Caki2 (cell line): ENCODE measurements at regions not wholly inside any gene's neighbourhood (a gene's known extent, or its start where the extent isn't known, plus 50 kb on each side); places are given as distances from the start of the nearest gene placed in this dataset.

Experiments used
- DNase-seq: peaks from one replicate; pipeline ENCODE4 v3.0.0-alpha.2; 2015; ENCODE audit warnings: low read depth
- in situ Hi-C: cut with HindIII; loops from 2 replicates; pipeline ENCODE4 v1.10.0; 2016; ENCODE audit warnings: low sequenced_read_pairs, low pct_unique_long_range_greater_than_20kb, mixed read lengths

DNA sequence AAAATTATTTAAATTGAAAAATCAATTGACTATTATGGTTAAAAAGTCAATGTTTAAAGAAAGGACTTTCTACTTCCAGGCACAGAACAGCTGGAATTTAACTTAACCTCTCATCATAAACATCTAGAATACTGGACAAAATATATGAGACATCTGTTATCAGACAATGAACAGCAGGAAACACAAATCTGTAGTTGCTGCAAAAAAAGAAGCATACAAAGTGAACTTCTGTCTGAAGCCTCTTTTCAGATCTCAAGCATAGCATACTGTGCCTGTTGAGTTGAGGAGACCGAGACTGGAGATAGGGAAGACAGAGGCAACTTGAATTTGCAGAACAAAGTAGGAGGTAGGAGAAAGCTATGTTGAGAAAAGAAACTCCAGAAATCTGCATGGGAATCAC lies 140.0 kb upstream of the CBLB start:
- DNase-seq, result no peak
- in situ Hi-C loops, result no loop called here

- in situ Hi-C loops, result no loop called here
- DNase-seq, result no peak
Observed at GRCh38 chr3:106010829-106011228, 142.0 kb upstream of the CBLB start.

- in situ Hi-C loops, result no loop called here
- DNase-seq, result no peak
Observed at GRCh38 chr3:106013971-106014370, 145.2 kb upstream of the CBLB start.

DNA sequence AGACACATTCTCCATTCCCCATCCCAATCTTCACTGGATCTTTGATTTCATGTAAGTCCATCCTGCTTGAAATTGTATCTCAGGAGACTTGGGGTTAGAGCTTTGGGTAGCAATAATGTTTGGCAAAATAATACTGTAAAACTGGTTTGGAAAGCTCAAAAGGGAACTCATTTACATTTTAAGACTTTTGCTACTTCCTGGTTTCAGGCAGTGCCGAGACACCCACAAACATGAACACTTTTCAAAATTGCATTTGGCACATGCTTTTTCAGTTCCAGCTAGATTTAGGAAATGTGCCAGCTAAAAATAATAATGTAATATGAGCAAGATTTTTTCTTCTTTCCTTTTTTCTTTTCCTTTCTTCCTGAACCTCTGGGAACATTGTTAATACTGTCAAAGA lies 145.7 kb upstream of the CBLB start:
- in situ Hi-C loops, result no loop called here
- DNase-seq, result no peak

DNA sequence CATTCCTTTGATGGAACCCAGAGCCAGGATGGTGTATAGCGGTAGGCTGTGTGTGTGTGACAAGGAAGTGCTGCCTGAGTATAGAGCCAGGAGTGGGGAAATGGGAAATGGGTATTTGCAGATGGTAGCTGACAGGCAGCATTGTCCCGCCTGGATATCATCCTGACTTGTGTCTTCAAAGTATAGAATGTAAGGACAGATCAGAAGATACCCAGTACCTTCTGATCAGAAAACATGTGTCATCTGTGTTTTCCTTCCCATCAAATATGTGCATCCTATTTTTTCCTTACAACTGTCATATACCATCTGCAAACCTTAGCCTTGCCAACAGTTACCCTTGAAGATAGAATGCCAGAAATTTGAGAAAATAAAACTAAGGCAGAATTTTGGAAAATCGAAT lies 146.2 kb upstream of the CBLB start:
- no peak for DNase-seq
- in situ Hi-C loops, result no loop called here

- in situ Hi-C loops, result no loop called here
Observed at GRCh38 chr3:106018102-106018501, 149.3 kb upstream of the CBLB start.

DNA sequence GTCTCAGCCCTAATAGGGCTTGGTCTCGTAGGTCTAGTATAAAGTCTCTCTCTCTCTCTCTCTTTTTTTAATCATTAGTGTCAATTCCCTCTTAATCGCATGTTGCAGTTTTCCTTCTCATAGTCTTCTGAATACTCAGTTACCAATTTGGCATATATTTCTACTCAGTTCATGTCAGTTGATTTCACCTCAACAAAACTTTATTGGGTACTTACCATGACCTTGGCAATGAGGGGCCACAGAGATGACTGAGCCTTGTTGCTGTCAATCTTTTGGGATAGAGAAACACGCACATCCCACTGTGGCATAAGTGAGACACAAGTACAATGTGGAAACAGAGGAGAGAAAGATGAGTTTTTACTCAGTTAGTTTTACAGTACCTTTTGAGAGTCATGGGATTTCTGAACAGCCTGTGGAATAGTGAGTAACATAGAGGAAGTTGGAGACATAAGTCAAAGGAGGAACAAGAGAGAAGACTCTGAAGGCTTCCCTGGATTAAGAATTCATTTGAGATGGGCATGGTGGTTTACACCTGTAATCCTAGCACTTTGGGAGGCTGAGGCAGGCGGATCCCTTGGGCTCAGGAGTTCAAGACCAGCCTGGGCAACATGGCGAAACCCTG lies 150.2 kb upstream of the CBLB start:
- no peak for DNase-seq
- in situ Hi-C loops, result no loop called here

More at GRCh38 chr3:106018102-106018501, 149.3 kb upstream of the CBLB start:
- no peak for DNase-seq

- no peak for DNase-seq
- in situ Hi-C loops, result no loop called here
Observed at GRCh38 chr3:106022913-106023312, 154.1 kb upstream of the CBLB start.

- no peak for DNase-seq
- in situ Hi-C loops, result no loop called here
Observed at GRCh38 chr3:106025151-106025722, 156.4 kb upstream of the CBLB start.

GRCh38 chr3:106029954-106030626 lies 161.3 kb upstream of the CBLB start:
- no peak for DNase-seq
- in situ Hi-C loops, result no loop called here

GRCh38 chr3:106030627-106030963 lies 161.8 kb upstream of the CBLB start:
- DNase-seq, result no peak
- in situ Hi-C loops, result no loop called here

DNA sequence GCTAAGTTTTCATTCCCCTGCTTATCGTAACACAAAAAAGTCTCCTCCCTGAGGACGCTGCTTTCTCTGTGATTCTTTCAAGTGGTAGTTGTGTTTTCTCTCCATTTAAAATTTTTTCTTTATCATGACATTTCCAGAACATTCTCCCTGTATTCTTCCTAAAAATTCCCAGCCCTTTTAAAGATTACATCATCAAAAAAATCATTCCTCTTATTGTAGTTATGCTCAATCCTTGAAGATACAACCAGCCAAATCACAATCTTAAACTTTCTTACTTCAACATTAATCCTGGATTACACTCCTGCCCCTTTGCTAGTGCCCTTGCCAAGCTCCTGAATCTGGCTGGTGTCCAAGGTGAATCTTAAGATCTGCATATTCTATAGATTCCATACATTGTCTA lies 163.7 kb upstream of the CBLB start:
- in situ Hi-C loops, result no loop called here
- DNase-seq, result no peak

DNA sequence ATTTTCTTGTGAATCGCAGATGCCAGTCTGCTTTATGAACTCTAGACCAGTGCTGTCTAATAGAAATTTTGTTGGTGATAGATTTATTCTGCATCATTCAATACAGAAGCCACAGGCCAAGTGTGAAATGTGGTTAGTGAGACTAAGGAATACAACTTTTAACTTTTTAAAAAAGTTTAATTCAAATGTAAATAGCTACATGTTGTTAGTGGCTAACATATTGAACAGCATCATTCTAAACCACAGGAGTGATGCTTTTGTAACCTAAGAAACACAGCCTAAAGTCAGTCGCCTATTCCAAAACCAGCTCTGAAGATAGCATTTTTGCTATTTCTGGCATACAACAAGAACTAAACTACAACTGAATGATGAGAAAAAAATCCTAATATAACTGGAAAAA lies 164.8 kb upstream of the CBLB start:
- DNase-seq, result no peak
- in situ Hi-C loops, result no loop called here

- in situ Hi-C loops, result no loop called here
- no peak for DNase-seq
Observed at GRCh38 chr3:106034313-106034712, 165.5 kb upstream of the CBLB start.

DNA sequence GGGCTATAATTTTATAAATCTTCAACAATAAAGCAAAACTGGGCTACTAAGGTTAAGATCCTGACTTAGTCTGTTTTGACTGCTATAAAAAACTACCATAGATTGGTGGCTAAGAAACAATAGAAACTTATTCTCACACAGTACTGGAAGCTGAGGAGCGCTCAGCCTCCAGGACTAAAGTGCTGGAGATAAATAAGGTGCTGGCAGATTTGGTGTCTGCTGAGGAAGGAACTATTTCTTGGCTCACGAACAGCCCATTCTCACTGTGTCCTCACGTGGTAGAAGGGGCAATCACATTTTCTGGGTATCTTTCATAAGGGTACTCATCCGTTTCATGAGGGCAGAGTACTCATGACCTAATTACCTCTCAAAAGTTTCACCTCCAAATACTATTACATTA lies 166.8 kb upstream of the CBLB start:
- DNase-seq, result no peak
- in situ Hi-C loops, result no loop called here

DNA sequence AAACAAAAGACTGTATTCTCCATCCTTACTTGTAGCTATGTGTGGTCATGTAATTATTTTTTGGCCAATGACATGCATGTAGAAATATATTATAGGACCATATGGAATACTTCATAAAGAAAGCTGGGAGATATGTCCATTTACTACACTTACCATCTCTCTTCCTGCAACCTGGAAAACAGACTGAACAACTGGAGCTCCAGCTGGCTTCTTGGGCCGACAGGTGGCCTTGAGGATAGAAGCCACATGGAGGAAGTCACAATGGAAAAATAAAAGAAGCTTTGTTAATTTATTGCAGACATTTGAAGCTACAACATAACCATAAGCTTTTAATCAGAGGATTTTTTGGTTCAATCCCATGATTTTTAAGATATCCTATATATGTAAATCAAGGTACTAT lies 167.9 kb upstream of the CBLB start:
- in situ Hi-C loops, result no loop called here

DNA sequence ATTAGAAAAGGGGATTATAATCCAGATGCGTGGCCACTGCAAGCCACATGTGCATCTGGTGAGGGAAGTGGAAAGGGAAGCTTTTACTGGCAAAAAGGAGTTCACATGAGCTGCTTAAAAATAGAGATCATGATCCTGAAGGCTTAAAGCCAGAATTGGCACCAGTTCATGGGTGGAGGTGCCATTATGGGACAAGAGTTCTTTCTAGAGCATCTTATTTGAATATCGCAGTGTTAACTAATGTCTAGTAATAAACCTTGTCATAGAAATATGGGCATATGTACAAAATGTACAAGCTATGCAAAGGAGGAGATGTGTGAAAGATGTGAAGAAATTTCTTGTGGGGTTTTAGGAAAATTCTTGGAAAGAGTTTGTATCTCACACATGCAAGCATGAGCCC lies 178.4 kb upstream of the CBLB start:
- in situ Hi-C loops, result no loop called here
- no peak for DNase-seq

More for the DNA sequence above, 167.9 kb upstream of the CBLB start:
- no peak for DNase-seq

- in situ Hi-C loops, result no loop called here
- DNase-seq, result no peak
Observed at GRCh38 chr3:106048946-106049481, 180.2 kb upstream of the CBLB start.

DNA sequence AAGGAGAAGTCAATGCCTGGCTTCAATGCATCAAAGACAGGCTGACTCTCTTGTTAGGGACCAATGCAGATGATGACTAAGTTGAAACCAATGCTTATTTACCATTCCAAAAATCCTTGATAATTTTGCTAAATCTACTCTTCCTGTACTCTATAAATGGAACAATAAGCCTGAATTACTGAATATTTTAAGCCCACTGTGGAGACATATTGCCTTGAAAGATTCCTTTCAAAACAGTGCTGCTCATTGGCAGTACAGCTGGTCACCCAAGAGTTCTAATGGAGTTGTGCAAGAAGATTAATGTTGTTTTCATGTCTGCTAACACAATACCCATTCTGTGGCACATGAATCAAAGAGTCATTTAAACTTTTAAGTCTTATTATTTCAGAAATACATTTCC lies 181.0 kb upstream of the CBLB start:
- DNase-seq, result no peak
- in situ Hi-C loops, result no loop called here

DNA sequence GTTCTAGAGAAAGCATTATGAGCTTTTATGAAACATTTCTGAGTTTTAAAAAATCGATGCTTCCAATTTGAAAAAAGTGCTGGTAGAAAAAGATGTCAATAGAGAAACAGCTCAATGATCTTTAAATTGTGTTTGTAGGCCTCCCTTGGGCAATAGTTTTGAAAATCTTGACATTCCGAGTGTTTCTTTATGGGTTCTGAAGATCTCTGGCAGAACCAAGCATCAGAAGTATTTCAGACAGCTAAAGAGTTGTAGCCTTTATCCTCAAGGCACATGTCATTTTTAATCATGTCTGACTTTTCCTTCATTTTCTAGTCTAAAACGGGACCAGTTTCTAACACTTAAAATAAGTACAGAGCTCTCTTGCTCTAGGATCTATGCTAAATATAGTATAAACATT lies 188.1 kb upstream of the CBLB start:
- in situ Hi-C loops, result no loop called here

More for the DNA sequence above, 188.1 kb upstream of the CBLB start:
- no peak for DNase-seq
